ENCODE measurements at regions not wholly inside any gene's neighbourhood (a gene's known extent, or its start where the extent isn't known, plus 50 kb on each side); places are given as distances from the start of the nearest gene placed in this dataset.

DNA sequence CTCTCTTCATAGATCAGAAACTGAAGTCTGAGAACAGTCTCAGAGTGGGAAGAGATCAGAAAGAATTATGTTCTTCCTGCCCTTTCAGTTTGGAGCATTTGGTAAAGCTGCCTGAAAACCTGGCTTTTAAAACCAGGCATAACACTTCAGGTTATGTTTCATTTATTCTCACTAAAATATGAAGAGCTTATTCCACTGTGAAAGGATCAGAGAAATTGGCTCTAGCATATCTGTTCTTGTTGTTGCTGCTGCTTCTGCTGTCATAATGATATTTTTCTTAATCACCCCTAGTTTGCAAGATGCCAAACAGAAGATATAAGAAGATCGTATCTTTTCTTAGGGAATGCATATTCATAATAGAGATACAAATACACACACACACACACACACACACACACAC is 476.9 kb downstream of the XIRP2 start:
- Histone ChIP-seq H2AK5ac (ENCODE audit: low read depth, low read length) (no peak overlapping the region), H3K27me3 (replicated peaks in 1 of 4; ENCODE audit: control insufficient read depth in 3 of 4, extremely low read depth in 1 of 4, insufficient read depth in 3 of 4, low read length in 3 of 4) (no peaks in the 10 kb centered on the region), H3K4ac (replicated peaks; ENCODE audit: insufficient read length, low read depth, low read length) (no peak overlapping the region), H4K8ac (ENCODE audit: extremely low read depth, insufficient read depth, low read length) (no peak overlapping the region), H3K23ac (ENCODE audit: insufficient read length) (no peak overlapping the region), H3K4me3 (ENCODE audit: extremely low read depth in 1 of 4, insufficient read depth in 2 of 4, low read depth in 3 of 4, low read length in 4 of 4) (no peak overlapping the region), H2BK12ac (ENCODE audit: low read depth, low read length) (no peak overlapping the region), H3K4me2 (ENCODE audit: insufficient read depth in 1 of 2, low read depth in 2 of 2, low read length in 2 of 2) (no peak overlapping the region), H3K9me3 (ENCODE audit: insufficient read depth in 2 of 2, low read depth in 1 of 2, low read length in 1 of 2) (no peaks in the 10 kb centered on the region), H4K20me1 (replicated peaks in 1 of 2; ENCODE audit: control insufficient read depth in 1 of 2, insufficient read depth in 2 of 2, low read length in 2 of 2) (no peaks in the 10 kb centered on the region), H3K23me2 (ENCODE audit: low read depth, low read length) (no peaks in the 10 kb centered on the region), H2AFZ (ENCODE audit: low read length) (no peak overlapping the region), H2BK20ac (ENCODE audit: low read length) (no peak overlapping the region), H3K9ac (replicated peaks in 1 of 4; ENCODE audit: extremely low read depth in 1 of 4, low read depth in 3 of 4, low read length in 3 of 4) (no peak overlapping the region), H3K79me2 (ENCODE audit: control insufficient read depth in 1 of 2, insufficient read depth in 2 of 2, low read length in 2 of 2) (peaks cover 0 to 83% of the 10 kb centered on the region in 2 experiments; a peak in 2 of 4 replicates), H2BK15ac (ENCODE audit: low read length) (no peak overlapping the region), H3K56ac (replicated peaks; ENCODE audit: insufficient read length, low read depth, low read length) (no peak overlapping the region), H3K14ac (ENCODE audit: insufficient read length) (no peak overlapping the region), H3K4me1 (replicated peaks in 1 of 4; ENCODE audit: control insufficient read depth in 3 of 4, insufficient read depth in 4 of 4, low read length in 3 of 4) (peaks cover 0 to 4% (median 0%) of the 10 kb centered on the region in 4 experiments; a peak in 1 of 7 replicates), H3K18ac (ENCODE audit: extremely low read depth, low read length) (no peak overlapping the region), H4K91ac (replicated peaks; ENCODE audit: insufficient read length, low read length) (no peak overlapping the region), H3K79me1 (ENCODE audit: low read depth, low read length) (no peaks in the 10 kb centered on the region; the same call in 1 of the 2 replicates), H2BK5ac (ENCODE audit: low read depth, low read length) (no peak overlapping the region), H3K27ac (ENCODE audit: low read depth, low read length) (no peak overlapping the region), H3K36me3 (ENCODE audit: control insufficient read depth in 2 of 4, insufficient read depth in 4 of 4, low read length in 3 of 4) (no peaks in the 10 kb centered on the region), H2BK120ac (replicated peaks; ENCODE audit: low read depth, low read length) (no peak overlapping the region), H4K5ac (ENCODE audit: insufficient read length, low read depth, low read length) (no peak overlapping the region)
- ChIA-PET POLR2A (ENCODE audit: partially characterized antibody) (no interaction called here), CTCF (ENCODE audit: partially characterized antibody) (no interaction called here)
- FAIRE-seq (no peak), DNase-seq (ENCODE audit: low read depth in 1 of 2, low spot score in 2 of 2) (no peak)
- TF ChIP-seq, protein P1, sequence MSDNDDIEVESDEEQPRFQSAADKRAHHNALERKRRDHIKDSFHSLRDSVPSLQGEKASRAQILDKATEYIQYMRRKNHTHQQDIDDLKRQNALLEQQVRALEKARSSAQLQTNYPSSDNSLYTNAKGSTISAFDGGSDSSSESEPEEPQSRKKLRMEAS (IDR thresholded peaks at IDR 0.05): no peak
- TF ChIP-seq JUN (IDR thresholded peaks at IDR 0.05; ENCODE audit: low read depth, low read length) (no peak), RNF2 (IDR thresholded peaks at IDR 0.05; ENCODE audit: borderline replicate concordance, low read depth, low read length, missing control alignments, poor library complexity, severe bottlenecking) (no peak), YY1 (IDR thresholded peaks at IDR 0.05; ENCODE audit: low read depth, low read length) (no peak), KDM1A (IDR thresholded peaks at IDR 0.05; ENCODE audit: borderline replicate concordance, low read length) (no peak), NRF1 (IDR thresholded peaks at IDR 0.05; ENCODE audit: low read depth, low read length) (no peak), E2F6 (IDR thresholded peaks at IDR 0.05) (no peak), KDM5A (IDR thresholded peaks at IDR 0.05; ENCODE audit: low read length) (no peak), RFX5 (IDR thresholded peaks at IDR 0.05; ENCODE audit: borderline replicate concordance, low read depth, low read length) (no peak), SIN3A (conservative IDR thresholded peaks at IDR 0.05 in 1 of 2, IDR thresholded peaks at IDR 0.05 in 1 of 2; ENCODE audit: low read depth in 1 of 2, low read length in 2 of 2) (no peak), FOSL1 (IDR thresholded peaks at IDR 0.05; ENCODE audit: insufficient read depth, low read depth, low read length) (no peak), RXRA (IDR thresholded peaks at IDR 0.05; ENCODE audit: insufficient read depth, low read depth, low read length) (no peak)
- WGBS, 2 experiments (ENCODE audit: extremely low coverage in 1 of 2, insufficient coverage in 1 of 2, insufficient read length in 1 of 2, insufficient replicate concordance in 2 of 2, low coverage in 1 of 2, low lambda C conversion rate in 2 of 2, missing lambda C conversion rate in 1 of 2): 94% methylated on average over 1 of the region's 1 CpG; no CpG with 5 or more reads in 1 of the 2 experiments
